Neural cell (in vitro differentiated cells): ENCODE measurements at regions not wholly inside any gene's neighbourhood (a gene's known extent, or its start where the extent isn't known, plus 50 kb on each side); places are given as distances from the start of the nearest gene placed in this dataset.
"Not testable (repeated sequence)": the region's sequence is repeated elsewhere in the genome, so short reads cannot be mapped to it uniquely, and the experiment has no call there.

Experiments used
- EZH2 ChIP-seq: fragments of 200-600, 300-800 bp; shearing (Covaris generic), sonication (generic); IDR thresholded peaks from 2 replicates; pipeline ENCODE4 v1.6.1; 2014; ENCODE audit warnings: antibody characterized with exemption, low read length, borderline replicate concordance, mild to moderate bottlenecking; ENCODE audit not compliant: insufficient read depth, poor library complexity, severe bottlenecking
- MXI1 ChIP-seq: fragments of 450-650 bp; conservative IDR thresholded peaks from 2 replicates; pipeline ENCODE4 v1.6.1; 2014; ENCODE audit warnings: antibody characterized with exemption, mild to moderate bottlenecking; ENCODE audit not compliant: poor library complexity, severe bottlenecking
- POLR2AphosphoS5 ChIP-seq: IDR thresholded peaks from 2 replicates; pipeline ENCODE4 v1.6.1; 2012
- RAD21 ChIP-seq: fragments of 450-650 bp; conservative IDR thresholded peaks from 2 replicates; pipeline ENCODE4 v1.6.1; 2014; ENCODE audit warnings: antibody characterized with exemption, mild to moderate bottlenecking, moderate library complexity
- SMC3 ChIP-seq: fragments of 450-650 bp; conservative IDR thresholded peaks from 2 replicates; pipeline ENCODE4 v1.6.1; 2014; ENCODE audit warnings: antibody characterized with exemption, mild to moderate bottlenecking, moderate library complexity; ENCODE audit not compliant: poor library complexity
- TF ChIP-seq, protein P1 (sequence below): fragments of 450-650 bp; IDR thresholded peaks from 2 replicates; pipeline ENCODE4 v1.5.1; 2014; ENCODE audit warnings: antibody characterized with exemption, mild to moderate bottlenecking, moderate library complexity; ENCODE audit not compliant: poor library complexity, severe bottlenecking
- TF ChIP-seq, protein P2 (sequence below): IDR thresholded peaks from 2 replicates; pipeline ENCODE4 v1.6.1; 2012; ENCODE audit warnings: borderline replicate concordance

GRCh38 chr10:44249933-44250332 is 135.0 kb downstream of the CXCL12 start:
- TF ChIP-seq MXI1, EZH2, RAD21, POLR2AphosphoS5, SMC3: not testable (repeated sequence)
- TF ChIP-seq, protein P1, sequence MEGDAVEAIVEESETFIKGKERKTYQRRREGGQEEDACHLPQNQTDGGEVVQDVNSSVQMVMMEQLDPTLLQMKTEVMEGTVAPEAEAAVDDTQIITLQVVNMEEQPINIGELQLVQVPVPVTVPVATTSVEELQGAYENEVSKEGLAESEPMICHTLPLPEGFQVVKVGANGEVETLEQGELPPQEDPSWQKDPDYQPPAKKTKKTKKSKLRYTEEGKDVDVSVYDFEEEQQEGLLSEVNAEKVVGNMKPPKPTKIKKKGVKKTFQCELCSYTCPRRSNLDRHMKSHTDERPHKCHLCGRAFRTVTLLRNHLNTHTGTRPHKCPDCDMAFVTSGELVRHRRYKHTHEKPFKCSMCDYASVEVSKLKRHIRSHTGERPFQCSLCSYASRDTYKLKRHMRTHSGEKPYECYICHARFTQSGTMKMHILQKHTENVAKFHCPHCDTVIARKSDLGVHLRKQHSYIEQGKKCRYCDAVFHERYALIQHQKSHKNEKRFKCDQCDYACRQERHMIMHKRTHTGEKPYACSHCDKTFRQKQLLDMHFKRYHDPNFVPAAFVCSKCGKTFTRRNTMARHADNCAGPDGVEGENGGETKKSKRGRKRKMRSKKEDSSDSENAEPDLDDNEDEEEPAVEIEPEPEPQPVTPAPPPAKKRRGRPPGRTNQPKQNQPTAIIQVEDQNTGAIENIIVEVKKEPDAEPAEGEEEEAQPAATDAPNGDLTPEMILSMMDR = not testable (repeated sequence)
- TF ChIP-seq, protein P2, sequence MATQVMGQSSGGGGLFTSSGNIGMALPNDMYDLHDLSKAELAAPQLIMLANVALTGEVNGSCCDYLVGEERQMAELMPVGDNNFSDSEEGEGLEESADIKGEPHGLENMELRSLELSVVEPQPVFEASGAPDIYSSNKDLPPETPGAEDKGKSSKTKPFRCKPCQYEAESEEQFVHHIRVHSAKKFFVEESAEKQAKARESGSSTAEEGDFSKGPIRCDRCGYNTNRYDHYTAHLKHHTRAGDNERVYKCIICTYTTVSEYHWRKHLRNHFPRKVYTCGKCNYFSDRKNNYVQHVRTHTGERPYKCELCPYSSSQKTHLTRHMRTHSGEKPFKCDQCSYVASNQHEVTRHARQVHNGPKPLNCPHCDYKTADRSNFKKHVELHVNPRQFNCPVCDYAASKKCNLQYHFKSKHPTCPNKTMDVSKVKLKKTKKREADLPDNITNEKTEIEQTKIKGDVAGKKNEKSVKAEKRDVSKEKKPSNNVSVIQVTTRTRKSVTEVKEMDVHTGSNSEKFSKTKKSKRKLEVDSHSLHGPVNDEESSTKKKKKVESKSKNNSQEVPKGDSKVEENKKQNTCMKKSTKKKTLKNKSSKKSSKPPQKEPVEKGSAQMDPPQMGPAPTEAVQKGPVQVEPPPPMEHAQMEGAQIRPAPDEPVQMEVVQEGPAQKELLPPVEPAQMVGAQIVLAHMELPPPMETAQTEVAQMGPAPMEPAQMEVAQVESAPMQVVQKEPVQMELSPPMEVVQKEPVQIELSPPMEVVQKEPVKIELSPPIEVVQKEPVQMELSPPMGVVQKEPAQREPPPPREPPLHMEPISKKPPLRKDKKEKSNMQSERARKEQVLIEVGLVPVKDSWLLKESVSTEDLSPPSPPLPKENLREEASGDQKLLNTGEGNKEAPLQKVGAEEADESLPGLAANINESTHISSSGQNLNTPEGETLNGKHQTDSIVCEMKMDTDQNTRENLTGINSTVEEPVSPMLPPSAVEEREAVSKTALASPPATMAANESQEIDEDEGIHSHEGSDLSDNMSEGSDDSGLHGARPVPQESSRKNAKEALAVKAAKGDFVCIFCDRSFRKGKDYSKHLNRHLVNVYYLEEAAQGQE = not testable (repeated sequence)
